Small intestine (tissue), 7 donors: ENCODE measurements at regions not wholly inside any gene's neighbourhood (a gene's known extent, or its start where the extent isn't known, plus 50 kb on each side); places are given as distances from the start of the nearest gene placed in this dataset.
A peak's percentile ranks its signal among the peaks of the same experiment; 100 is the strongest.
"Not testable (repeated sequence)": the region's sequence is repeated elsewhere in the genome, so short reads cannot be mapped to it uniquely, and the experiment has no call there.

Experiments used
- DNase-seq, 2 donors: peaks; one replicate each; pipeline versions ENCODE4 v3.0.0 to v3.0.0-alpha.2; 2013
- FAIRE-seq: peaks from 2 replicates; lab custom pipeline; 2012; peaks lifted over from hg19 to GRCh38; lab: Jason Lieb, UNC
- H3K27ac ChIP-seq, 3 donors: one replicate each; pipeline ENCODE4 v1.5.1; 2013; ENCODE audit warnings: low read length in 2 of 3, mild to moderate bottlenecking in 2 of 3, control low read depth in 1 of 3, inconsistent platforms in 1 of 3, low read depth in 1 of 3, moderate library complexity in 1 of 3
- H3K27me3 ChIP-seq, 3 donors: one replicate each; pipeline ENCODE4 v1.6.1; 2013; ENCODE audit warnings: low read length in 3 of 3, inconsistent platforms in 1 of 3; ENCODE audit not compliant: control insufficient read depth in 3 of 3, insufficient read depth in 3 of 3
- H3K36me3 ChIP-seq, 3 donors: one replicate each; pipeline ENCODE4 v1.6.1; 2013; ENCODE audit warnings: low read length in 3 of 3, inconsistent platforms in 1 of 3, low read depth in 1 of 3, mild to moderate bottlenecking in 1 of 3, moderate library complexity in 1 of 3; ENCODE audit not compliant: control insufficient read depth in 3 of 3, insufficient read depth in 2 of 3
- H3K4me1 ChIP-seq, 3 donors: one replicate each; pipeline ENCODE4 v1.6.1; 2013; ENCODE audit warnings: low read length in 2 of 3, inconsistent platforms in 1 of 3, low read depth in 1 of 3, mild to moderate bottlenecking in 1 of 3, moderate library complexity in 1 of 3; ENCODE audit not compliant: control insufficient read depth in 3 of 3, insufficient read depth in 2 of 3
- H3K4me3 ChIP-seq, 3 donors: one replicate each; pipeline ENCODE4 v1.5.1; 2013; ENCODE audit warnings: low read length in 3 of 3, control low read depth in 1 of 3, inconsistent platforms in 1 of 3, low read depth in 1 of 3, mild to moderate bottlenecking in 1 of 3, moderate library complexity in 1 of 3
- H3K9me3 ChIP-seq, 2 donors: one replicate each; pipeline ENCODE4 v1.6.1; 2013; ENCODE audit warnings: low read depth in 1 of 2, low read length in 1 of 2; ENCODE audit not compliant: control insufficient read depth in 2 of 2, insufficient read depth in 1 of 2
- WGBS, 3 donors: extraction: QIAGEN DNeasy Blood & Tissue Kit; methylation state at CpG; one replicate each; pipeline ENCODE4 v1.1.7; 2013; 5-methylcytosine and 5-hydroxymethylcytosine counted together
- donor health status: healthy with polysubstance abuse.
- donor health status: control.
- donor health status: control.
- donor health status: Bipolar disorder and iron deficiency.
- donor health status: healthy.

DNA sequence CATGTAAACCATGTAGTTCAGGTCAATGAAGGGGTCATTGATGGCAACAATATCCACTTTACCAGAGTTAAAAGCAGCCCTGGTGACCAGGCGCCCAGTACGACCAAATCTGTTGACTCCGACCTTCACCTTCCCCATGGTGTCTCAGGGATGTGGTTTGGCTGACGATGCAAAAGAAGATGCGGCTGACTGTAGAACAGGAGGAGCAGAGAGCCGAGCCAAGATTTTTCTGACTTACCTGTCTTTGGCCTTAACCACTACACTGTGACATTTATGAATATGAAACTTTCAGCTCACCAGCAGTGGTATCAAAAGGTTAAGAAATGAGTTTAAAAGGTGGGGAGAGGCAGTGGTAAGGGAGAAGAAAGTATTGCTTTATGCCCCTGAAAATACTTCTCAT lies 309.8 kb downstream of the BCOR start:
- no peaks in the 10 kb centered on the region for H3K27me3 ChIP-seq
- 92 to 98% (median 96%) methylated on average over 6 of the region's 6 CpGs for WGBS, 3 donors
- no peak overlapping the region for H3K4me3 ChIP-seq
- FAIRE-seq (no peak), DNase-seq (no peak)
- H3K9me3 ChIP-seq, result no peaks in the 10 kb centered on the region
- no peaks in the 10 kb centered on the region for H3K4me1 ChIP-seq
- no peaks in the 10 kb centered on the region for H3K36me3 ChIP-seq
- no peak overlapping the region for H3K27ac ChIP-seq

DNA sequence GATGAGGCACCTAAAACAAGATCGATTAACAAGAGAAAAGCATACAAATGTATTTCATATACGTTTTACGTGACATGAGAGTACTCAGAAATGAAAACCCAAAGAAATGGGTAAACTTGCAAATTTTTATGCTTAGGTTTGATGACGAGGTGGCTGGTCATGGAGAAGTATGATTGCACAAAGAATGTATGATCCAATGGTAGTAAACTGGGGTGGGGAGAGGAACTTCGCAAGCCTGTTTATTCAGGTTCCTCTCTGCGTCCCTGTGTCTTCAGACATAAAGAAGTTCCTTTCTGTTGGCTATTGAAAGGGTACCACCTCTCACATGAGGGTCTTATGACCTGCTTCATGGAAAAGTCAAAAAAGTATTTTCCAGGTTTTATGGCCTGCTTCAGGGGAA lies 309.2 kb downstream of the BCOR start:
- Histone ChIP-seq H3K36me3 (no peaks in the 10 kb centered on the region), H3K9me3 (no peaks in the 10 kb centered on the region), H3K4me1 (no peaks in the 10 kb centered on the region), H3K4me3 (no peak overlapping the region), H3K27me3 (no peaks in the 10 kb centered on the region), H3K27ac (no peak overlapping the region)
- WGBS, 3 donors, result 77 to 95% (median 92%) methylated on average over 6 of the region's 6 CpGs
- DNase-seq (no peak), FAIRE-seq (no peak)

DNA sequence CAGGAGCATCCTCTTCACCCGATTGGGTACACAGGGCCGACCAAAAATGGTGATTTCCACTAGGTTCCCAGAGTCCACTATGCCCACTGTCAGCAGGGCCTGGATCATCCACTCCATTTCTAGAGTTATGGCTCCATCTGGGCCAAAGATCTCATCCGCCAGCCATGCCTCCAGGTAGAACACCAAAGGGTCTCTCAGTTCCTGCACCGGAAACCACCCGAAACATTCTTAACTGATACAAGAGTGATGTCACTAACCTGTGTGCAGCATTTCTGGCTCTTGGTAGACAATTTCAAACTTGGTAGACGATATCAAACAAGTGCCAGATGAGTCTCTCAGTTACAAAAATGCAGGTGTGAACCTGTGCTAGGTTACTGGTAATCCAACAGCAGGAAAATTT lies 306.1 kb downstream of the BCOR start:
- DNase-seq (no peak), FAIRE-seq (no peak)
- Histone ChIP-seq H3K9me3 (no peaks in the 10 kb centered on the region), H3K36me3 (no peaks in the 10 kb centered on the region), H3K27ac (no peak overlapping the region), H3K4me1 (no peaks in the 10 kb centered on the region), H3K4me3 (no peak overlapping the region), H3K27me3 (no peaks in the 10 kb centered on the region)
- 86 to 98% (median 95%) methylated on average over 6 of the region's 6 CpGs for WGBS, 3 donors

GRCh38 chrX:39795605-39796004 lies 302.2 kb downstream of the BCOR start:
- Histone ChIP-seq H3K36me3 (no peaks in the 10 kb centered on the region), H3K27me3 (no peaks in the 10 kb centered on the region), H3K9me3 (no peaks in the 10 kb centered on the region), H3K27ac (no peak overlapping the region), H3K4me3 (no peak overlapping the region), H3K4me1 (no peaks in the 10 kb centered on the region)
- DNase-seq (no peak), FAIRE-seq (no peak)
- WGBS, 3 donors, result 65 to 69% (median 68%) methylated on average over 7 of the region's 7 CpGs

- DNase-seq (no peak), FAIRE-seq (no peak)
- H3K36me3 ChIP-seq, result no peaks in the 10 kb centered on the region
- no peak overlapping the region for H3K4me3 ChIP-seq
- no peaks in the 10 kb centered on the region for H3K27me3 ChIP-seq
- H3K4me1 ChIP-seq, result no peaks in the 10 kb centered on the region
- no peaks in the 10 kb centered on the region for H3K9me3 ChIP-seq
- no peak overlapping the region for H3K27ac ChIP-seq
- 81 to 91% (median 88%) methylated on average over 2 to 3 of the region's 3 CpGs for WGBS, 3 donors
Measured at GRCh38 chrX:39796856-39797255, 300.9 kb downstream of the BCOR start.

- H3K27ac ChIP-seq, H3K4me3 ChIP-seq, H3K27me3 ChIP-seq, H3K9me3 ChIP-seq, H3K36me3 ChIP-seq, H3K4me1 ChIP-seq, DNase-seq: not testable (repeated sequence)
- FAIRE-seq, result peak; percentile 73
- 85 to 95% (median 94%) methylated on average over 2 of the region's 2 CpGs for WGBS, 3 donors
Measured at GRCh38 chrX:39798488-39798887, 299.3 kb downstream of the BCOR start.

DNA sequence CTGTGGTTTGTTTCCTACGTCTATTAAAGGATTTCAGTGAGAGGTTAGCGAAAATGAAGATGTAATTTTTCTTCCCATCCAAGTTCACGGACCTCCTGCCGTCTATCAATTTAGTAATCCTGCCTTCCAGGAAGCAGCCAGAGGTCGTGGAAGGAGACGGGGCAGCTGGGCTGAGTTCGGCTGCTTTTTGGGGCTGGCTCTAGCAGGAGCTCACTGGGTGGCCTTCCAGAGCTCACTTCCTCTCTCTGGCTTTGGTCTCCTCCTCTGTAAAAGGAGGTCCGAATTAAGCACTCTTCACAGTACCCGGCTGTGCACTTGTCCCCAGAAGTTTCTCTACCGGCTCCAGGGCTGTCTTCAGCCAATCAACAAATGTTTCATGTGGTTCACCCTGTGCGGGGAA lies 295.4 kb downstream of the BCOR start:
- H3K27me3 ChIP-seq, result no peaks in the 10 kb centered on the region
- no peaks in the 10 kb centered on the region for H3K9me3 ChIP-seq
- DNase-seq (no peak), FAIRE-seq (no peak)
- WGBS, 3 donors, result 60 to 79% (median 76%) methylated on average over 9 to 11 of the region's 11 CpGs
- no peak overlapping the region for H3K4me3 ChIP-seq
- peak overlapping the region in 1 of 3 donors; percentile 49 for H3K27ac ChIP-seq
- no peaks in the 10 kb centered on the region for H3K36me3 ChIP-seq
- H3K4me1 ChIP-seq, result no peaks in the 10 kb centered on the region

DNA sequence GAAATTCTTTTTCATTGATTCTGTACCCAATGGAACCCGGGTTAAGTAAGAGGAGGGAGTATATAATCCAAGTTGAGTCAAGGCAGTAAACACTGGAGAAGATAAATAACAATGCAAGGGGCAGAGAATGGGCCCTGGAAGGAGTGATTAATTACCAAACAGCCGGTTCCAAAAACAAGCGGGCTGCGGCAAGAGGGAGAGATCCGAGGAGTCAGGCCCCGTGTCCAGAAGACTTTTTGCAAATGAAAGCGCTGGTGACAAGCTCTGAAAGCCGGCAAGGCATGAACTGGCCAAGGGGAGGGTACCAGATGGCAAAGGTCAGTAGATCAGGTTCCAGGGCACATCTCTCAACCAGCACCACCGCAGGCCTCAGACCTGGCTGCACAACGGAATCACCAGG lies 294.9 kb downstream of the BCOR start:
- DNase-seq (no peak), FAIRE-seq (no peak)
- H3K4me1 ChIP-seq, result no peaks in the 10 kb centered on the region
- H3K27me3 ChIP-seq, result no peaks in the 10 kb centered on the region
- no peaks in the 10 kb centered on the region for H3K36me3 ChIP-seq
- WGBS, 3 donors, result 66 to 72% (median 68%) methylated on average over 9 to 10 of the region's 10 CpGs
- no peak overlapping the region for H3K4me3 ChIP-seq
- H3K27ac ChIP-seq, result peak overlapping the region in 1 of 3 donors; percentile 49
- no peaks in the 10 kb centered on the region for H3K9me3 ChIP-seq

DNA sequence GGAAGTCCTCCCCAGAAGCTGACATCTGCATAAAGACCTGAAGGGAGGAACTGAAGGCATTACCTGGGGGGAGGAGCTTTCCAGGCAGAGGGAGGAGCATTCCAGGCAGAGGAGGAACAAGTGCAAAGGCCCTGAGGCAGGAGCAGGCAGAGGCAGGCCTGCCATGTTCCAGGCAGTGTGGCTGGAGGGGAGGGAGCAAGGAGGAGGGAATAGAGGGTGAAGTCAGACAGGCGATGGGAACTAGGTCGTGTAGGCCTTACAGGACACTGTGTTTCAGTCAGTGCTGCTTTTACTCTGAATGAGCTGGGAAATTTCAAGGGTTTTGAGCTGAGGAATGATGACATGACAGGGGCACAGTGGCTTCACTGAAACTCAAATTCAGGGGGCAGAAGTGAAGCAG lies 292.7 kb downstream of the BCOR start:
- Histone ChIP-seq H3K4me1 (no peaks in the 10 kb centered on the region), H3K36me3 (no peaks in the 10 kb centered on the region), H3K27ac (no peak overlapping the region), H3K9me3 (no peaks in the 10 kb centered on the region), H3K4me3 (no peak overlapping the region), H3K27me3 (no peaks in the 10 kb centered on the region)
- DNase-seq (no peak), FAIRE-seq (no peak)
- WGBS, 3 donors, result 78 to 96% (median 92%) methylated on average over 2 of the region's 2 CpGs
